WTC11 (cell line): ENCODE measurements at regions not wholly inside any gene's neighbourhood (a gene's known extent, or its start where the extent isn't known, plus 50 kb on each side); places are given as distances from the start of the nearest gene placed in this dataset.

Experiments used
- ATAC-seq: fragments of 200-7000 bp; cut with Tn5 transposase; 2 replicates; pipeline ENCODE4 v1.10.0; 2021; ENCODE audit warnings: mild to moderate bottlenecking, moderate library complexity
- CTCF ChIA-PET: fragments of 300-600 bp; sonication (Branson Sonifier 250); formaldehyde crosslinking; loops from one replicate; lab custom pipeline; 2021; ENCODE audit warnings: antibody characterized with exemption; lab: Charles Lee
- POLR2A ChIA-PET: fragments of 350-600 bp; sonication (Branson Sonifier 250); formaldehyde crosslinking; loops from one replicate; lab custom pipeline; 2021; ENCODE audit warnings: antibody characterized with exemption; lab: Charles Lee
- DNase-seq: peaks from one replicate; pipeline ENCODE4 v3.0.0; 2021; ENCODE audit warnings: low spot score
- H3K27ac Mint-ChIP-seq: 2 replicates; pipeline ENCODE4 v1.8.0; 2021; ENCODE audit warnings: mixed read lengths
- H3K27me3 Mint-ChIP-seq: 2 replicates; pipeline ENCODE4 v1.8.0; 2021; ENCODE audit warnings: low read depth, mild to moderate bottlenecking, moderate library complexity, mixed read lengths
- H3K36me3 Mint-ChIP-seq: 2 replicates; pipeline ENCODE4 v1.8.0; 2021; ENCODE audit warnings: mixed read lengths
- H3K4me1 Mint-ChIP-seq: 2 replicates; pipeline ENCODE4 v1.8.0; 2022; ENCODE audit warnings: mixed read lengths
- H3K4me3 Mint-ChIP-seq: 2 replicates; pipeline ENCODE4 v1.8.0; 2021; ENCODE audit warnings: mild to moderate bottlenecking, moderate library complexity, mixed read lengths
- H3K9me3 Mint-ChIP-seq: 2 replicates; pipeline ENCODE4 v1.8.0; 2021; ENCODE audit warnings: mixed read lengths
- ATF6 ChIP-seq: sonication (generic); formaldehyde crosslinking; IDR thresholded peaks from 2 replicates; pipeline ENCODE4 v1.8.1; 2023; ENCODE audit warnings: mild to moderate bottlenecking, missing genetic modification reagents
- CBFB ChIP-seq: sonication (generic); formaldehyde crosslinking; IDR thresholded peaks from 2 replicates; pipeline ENCODE4 v1.8.1; 2022; ENCODE audit warnings: mild to moderate bottlenecking, low read depth, missing genetic modification reagents
- ESRRA ChIP-seq: sonication (generic); formaldehyde crosslinking; IDR thresholded peaks from 2 replicates; pipeline ENCODE4 v1.8.1; 2022; ENCODE audit warnings: mild to moderate bottlenecking, missing genetic modification reagents, borderline replicate concordance
- ETV6 ChIP-seq: sonication (generic); formaldehyde crosslinking; IDR thresholded peaks from 2 replicates; pipeline ENCODE4 v1.8.1; 2022; ENCODE audit warnings: mild to moderate bottlenecking, missing genetic modification reagents
- FOXJ3 ChIP-seq: sonication (generic); formaldehyde crosslinking; IDR thresholded peaks from 2 replicates; pipeline ENCODE4 v1.9.0; 2021; ENCODE audit warnings: missing genetic modification reagents, mild to moderate bottlenecking, borderline replicate concordance
- FOXK1 ChIP-seq: sonication (generic); formaldehyde crosslinking; IDR thresholded peaks from 2 replicates; pipeline ENCODE4 v1.8.0; 2022; ENCODE audit warnings: mild to moderate bottlenecking, moderate library complexity, missing genetic modification reagents
- HMGA2 ChIP-seq: fragments of 250-450 bp; sonication (Bioruptor Pico); IDR thresholded peaks from 2 replicates; pipeline ENCODE4 v1.4.0; 2021; ENCODE audit warnings: mild to moderate bottlenecking, moderate library complexity
- MLX ChIP-seq: sonication (generic); formaldehyde crosslinking; IDR thresholded peaks from 2 replicates; pipeline ENCODE4 v1.8.1; 2023; ENCODE audit warnings: mild to moderate bottlenecking, missing genetic modification reagents, moderate library complexity
- PRDM15 ChIP-seq: sonication (generic); formaldehyde crosslinking; IDR thresholded peaks from 2 replicates; pipeline ENCODE4 v1.8.0; 2022; ENCODE audit warnings: missing genetic modification reagents
- SMAD4 ChIP-seq: sonication (generic); formaldehyde crosslinking; IDR thresholded peaks from 2 replicates; pipeline ENCODE4 v1.8.0; 2022; ENCODE audit warnings: mild to moderate bottlenecking, missing genetic modification reagents
- TEAD4 ChIP-seq: sonication (generic); formaldehyde crosslinking; IDR thresholded peaks from 2 replicates; pipeline ENCODE4 v1.8.0; 2022; ENCODE audit warnings: mild to moderate bottlenecking, missing genetic modification reagents
- TP53 ChIP-seq: sonication (generic); formaldehyde crosslinking; IDR thresholded peaks from 2 replicates; pipeline ENCODE4 v1.8.1; 2023; ENCODE audit warnings: mild to moderate bottlenecking, missing genetic modification reagents
- ZNF138 ChIP-seq: sonication (generic); formaldehyde crosslinking; conservative IDR thresholded peaks from 2 replicates; pipeline ENCODE4 v1.8.1; 2022; ENCODE audit warnings: mild to moderate bottlenecking, moderate library complexity, missing genetic modification reagents
- ZNF263 ChIP-seq: sonication (generic); formaldehyde crosslinking; IDR thresholded peaks from 2 replicates; pipeline ENCODE4 v1.8.1; 2022; ENCODE audit warnings: low read depth, mild to moderate bottlenecking, moderate library complexity, missing genetic modification reagents
- ZNF396 ChIP-seq: fragments of 250-450 bp; sonication (Bioruptor Pico); IDR thresholded peaks from 2 replicates; pipeline ENCODE4 v1.8.0; 2021; ENCODE audit warnings: mild to moderate bottlenecking, moderate library complexity, borderline replicate concordance
- ZNF425 ChIP-seq: fragments of 250-450 bp; sonication (Bioruptor Pico); conservative IDR thresholded peaks from 2 replicates; pipeline ENCODE4 v1.9.0; 2021; ENCODE audit warnings: mild to moderate bottlenecking
- TF ChIP-seq, protein P1 (sequence below): sonication (generic); formaldehyde crosslinking; IDR thresholded peaks from 2 replicates; pipeline ENCODE4 v1.8.0; 2022; ENCODE audit warnings: mild to moderate bottlenecking, missing genetic modification reagents
- TF ChIP-seq, protein P2 (sequence below): sonication (generic); formaldehyde crosslinking; IDR thresholded peaks from 2 replicates; pipeline ENCODE4 v1.8.0; 2023; ENCODE audit warnings: missing genetic modification reagents, mild to moderate bottlenecking, borderline replicate concordance

DNA sequence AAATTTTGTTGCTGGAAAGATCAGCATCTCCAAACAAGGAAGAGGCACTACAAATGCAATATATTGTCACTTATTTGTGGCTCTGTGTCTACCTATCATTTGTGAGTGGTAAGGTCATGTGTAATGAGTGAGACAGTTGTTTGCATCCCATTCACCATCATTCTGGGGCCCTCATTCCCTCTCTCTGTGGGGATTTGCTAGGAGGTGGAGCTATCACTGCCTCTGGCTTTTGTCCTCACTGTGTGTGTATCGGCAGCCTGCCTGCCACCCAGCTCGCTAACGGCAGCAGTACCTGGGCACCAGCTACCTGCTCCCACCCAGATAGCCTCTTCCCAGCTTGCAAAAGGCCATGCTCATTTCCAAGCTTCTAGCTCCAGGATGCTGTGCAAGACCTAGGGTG is 379.2 kb upstream of the ZFHX3 start:
- no peak overlapping the region for H3K27ac Mint-ChIP-seq
- ATAC-seq: no peak
- H3K4me3 Mint-ChIP-seq: no peak overlapping the region
- H3K36me3 Mint-ChIP-seq: no peaks in the 10 kb centered on the region
- ChIA-PET POLR2A (no interaction called here), CTCF (no interaction called here)
- peaks cover 13% of the 10 kb centered on the region for H3K4me1 Mint-ChIP-seq
- no peaks in the 10 kb centered on the region for H3K9me3 Mint-ChIP-seq
- TF ChIP-seq ESRRA: no peak
- no peak for TF ChIP-seq MLX (CRISPR knock-in tag)
- TF ChIP-seq PRDM15 (CRISPR knock-in tag): no peak
- no peak for TF ChIP-seq FOXJ3 (CRISPR knock-in tag)
- DNase-seq: no peak
- no peaks in the 10 kb centered on the region for H3K27me3 Mint-ChIP-seq

DNA sequence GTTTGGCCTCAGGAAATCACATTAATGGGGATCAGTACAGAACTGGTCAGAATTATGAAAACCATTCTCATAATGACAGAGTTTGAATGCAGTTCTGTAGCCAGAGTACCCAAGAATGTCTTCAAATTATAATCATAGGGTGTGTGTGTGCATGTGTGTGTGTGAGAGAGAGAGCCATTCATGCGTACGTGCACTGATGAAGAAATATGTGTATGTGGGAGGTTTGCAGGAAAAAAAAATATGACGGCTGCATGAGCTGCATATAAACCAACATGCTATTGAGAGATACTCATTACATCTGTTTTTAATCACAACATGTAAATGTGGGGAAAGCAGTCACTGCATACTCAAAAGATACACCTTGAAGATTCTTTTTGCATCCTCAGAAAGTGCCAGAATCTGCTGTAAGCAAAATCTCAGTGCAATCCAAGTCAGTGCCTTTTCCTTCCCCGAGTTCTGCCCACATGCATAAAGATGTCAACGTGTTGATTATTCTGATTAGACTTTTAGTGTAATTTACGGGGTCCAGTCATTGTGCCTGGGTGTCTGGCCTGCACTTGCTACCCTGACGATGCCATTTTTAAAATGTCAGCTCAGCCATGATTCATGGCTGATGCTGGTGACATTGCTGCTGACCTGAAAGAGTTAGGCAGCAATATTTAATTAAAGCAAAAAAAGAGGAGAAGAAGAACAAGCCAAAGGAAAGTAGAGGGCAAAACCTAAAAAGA is 378.7 kb upstream of the ZFHX3 start:
- POLR2A ChIA-PET: no interaction called here
- ATAC-seq (no peak), DNase-seq (no peak)
- Mint-ChIP-seq H3K27ac (no peak overlapping the region), H3K9me3 (no peaks in the 10 kb centered on the region), H3K4me1 (peaks cover 15% of the 10 kb centered on the region), H3K4me3 (no peak overlapping the region), H3K27me3 (no peaks in the 10 kb centered on the region), H3K36me3 (no peaks in the 10 kb centered on the region)
- CTCF ChIA-PET: no interaction called here
- TF ChIP-seq ZNF396 (CRISPR knock-in tag) (no peak), CBFB (CRISPR knock-in tag) (no peak), ZNF138 (CRISPR knock-in tag) (no peak), FOXK1 (CRISPR knock-in tag) (no peak), ATF6 (CRISPR knock-in tag) (no peak), SMAD4 (CRISPR knock-in tag) (no peak), TEAD4 (CRISPR knock-in tag) (no peak), ETV6 (CRISPR knock-in tag) (no peak)
- TF ChIP-seq, protein P1, sequence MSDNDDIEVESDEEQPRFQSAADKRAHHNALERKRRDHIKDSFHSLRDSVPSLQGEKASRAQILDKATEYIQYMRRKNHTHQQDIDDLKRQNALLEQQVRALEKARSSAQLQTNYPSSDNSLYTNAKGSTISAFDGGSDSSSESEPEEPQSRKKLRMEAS: no peak

DNA sequence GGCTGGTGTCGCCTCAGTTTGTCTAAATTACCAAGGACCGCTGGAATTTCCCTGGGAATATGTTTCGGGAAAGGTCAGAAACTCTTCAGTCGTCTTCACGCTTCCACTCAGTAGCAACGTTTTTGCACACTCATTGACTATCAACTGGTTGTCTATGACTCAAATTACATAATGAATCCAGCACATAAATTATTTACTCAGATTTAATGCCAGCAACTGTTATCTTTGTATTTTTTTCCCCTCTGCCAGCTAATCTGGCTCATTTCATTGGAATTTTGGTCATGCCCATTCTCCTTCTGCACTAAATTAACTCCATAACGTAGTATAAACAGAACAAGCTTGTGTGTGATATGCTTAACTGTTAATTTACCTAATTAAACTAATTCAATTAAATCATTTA is 372.7 kb upstream of the ZFHX3 start:
- POLR2A ChIA-PET: no interaction called here
- CTCF ChIA-PET: no interaction called here
- TF ChIP-seq HMGA2: no peak
- TF ChIP-seq, protein P2, sequence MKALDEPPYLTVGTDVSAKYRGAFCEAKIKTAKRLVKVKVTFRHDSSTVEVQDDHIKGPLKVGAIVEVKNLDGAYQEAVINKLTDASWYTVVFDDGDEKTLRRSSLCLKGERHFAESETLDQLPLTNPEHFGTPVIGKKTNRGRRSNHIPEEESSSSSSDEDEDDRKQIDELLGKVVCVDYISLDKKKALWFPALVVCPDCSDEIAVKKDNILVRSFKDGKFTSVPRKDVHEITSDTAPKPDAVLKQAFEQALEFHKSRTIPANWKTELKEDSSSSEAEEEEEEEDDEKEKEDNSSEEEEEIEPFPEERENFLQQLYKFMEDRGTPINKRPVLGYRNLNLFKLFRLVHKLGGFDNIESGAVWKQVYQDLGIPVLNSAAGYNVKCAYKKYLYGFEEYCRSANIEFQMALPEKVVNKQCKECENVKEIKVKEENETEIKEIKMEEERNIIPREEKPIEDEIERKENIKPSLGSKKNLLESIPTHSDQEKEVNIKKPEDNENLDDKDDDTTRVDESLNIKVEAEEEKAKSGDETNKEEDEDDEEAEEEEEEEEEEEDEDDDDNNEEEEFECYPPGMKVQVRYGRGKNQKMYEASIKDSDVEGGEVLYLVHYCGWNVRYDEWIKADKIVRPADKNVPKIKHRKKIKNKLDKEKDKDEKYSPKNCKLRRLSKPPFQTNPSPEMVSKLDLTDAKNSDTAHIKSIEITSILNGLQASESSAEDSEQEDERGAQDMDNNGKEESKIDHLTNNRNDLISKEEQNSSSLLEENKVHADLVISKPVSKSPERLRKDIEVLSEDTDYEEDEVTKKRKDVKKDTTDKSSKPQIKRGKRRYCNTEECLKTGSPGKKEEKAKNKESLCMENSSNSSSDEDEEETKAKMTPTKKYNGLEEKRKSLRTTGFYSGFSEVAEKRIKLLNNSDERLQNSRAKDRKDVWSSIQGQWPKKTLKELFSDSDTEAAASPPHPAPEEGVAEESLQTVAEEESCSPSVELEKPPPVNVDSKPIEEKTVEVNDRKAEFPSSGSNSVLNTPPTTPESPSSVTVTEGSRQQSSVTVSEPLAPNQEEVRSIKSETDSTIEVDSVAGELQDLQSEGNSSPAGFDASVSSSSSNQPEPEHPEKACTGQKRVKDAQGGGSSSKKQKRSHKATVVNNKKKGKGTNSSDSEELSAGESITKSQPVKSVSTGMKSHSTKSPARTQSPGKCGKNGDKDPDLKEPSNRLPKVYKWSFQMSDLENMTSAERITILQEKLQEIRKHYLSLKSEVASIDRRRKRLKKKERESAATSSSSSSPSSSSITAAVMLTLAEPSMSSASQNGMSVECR (CRISPR knock-in tag): no peak
- TF ChIP-seq ZNF263 (CRISPR knock-in tag): no peak
- no peak for TF ChIP-seq ZNF425 (CRISPR knock-in tag)
- TF ChIP-seq, protein P1: no peak
- TF ChIP-seq TP53 (CRISPR knock-in tag): no peak
- no peak for TF ChIP-seq TEAD4 (CRISPR knock-in tag)

More for the DNA sequence above, 372.7 kb upstream of the ZFHX3 start:
- peaks cover 4% of the 10 kb centered on the region; the same call in 1 of the 2 replicates for H3K9me3 Mint-ChIP-seq
- no peak overlapping the region for H3K27ac Mint-ChIP-seq
- ATAC-seq (no peak), DNase-seq (no peak)
- peaks cover 17% of the 10 kb centered on the region for H3K4me1 Mint-ChIP-seq
- no peaks in the 10 kb centered on the region for H3K27me3 Mint-ChIP-seq
- no peaks in the 10 kb centered on the region for H3K36me3 Mint-ChIP-seq
- H3K4me3 Mint-ChIP-seq: no peak overlapping the region
